ENCODE measurements at regions not wholly inside any gene's neighbourhood (a gene's known extent, or its start where the extent isn't known, plus 50 kb on each side); places are given as distances from the start of the nearest gene placed in this dataset.
"Not testable (repeated sequence)": the region's sequence is repeated elsewhere in the genome, so short reads cannot be mapped to it uniquely, and the experiment has no call there.

GRCh38 chr5:91256142-91256524, 127.0 kb downstream of the ARRDC3 start:
- no peak for ATAC-seq (ENCODE audit: poor library complexity)

GRCh38 chr5:91255396-91256141, 127.5 kb downstream of the ARRDC3 start:
- intact Hi-C loops (cut with DNase I), result no loop called here
- ATAC-seq (ENCODE audit: poor library complexity) (no peak), DNase-seq (no peak)

More at GRCh38 chr5:91256142-91256524, 127.0 kb downstream of the ARRDC3 start:
- no peak for DNase-seq
- intact Hi-C loops (cut with DNase I), result no loop called here

- DNase-seq, result no peak
- intact Hi-C loops (cut with DNase I), result no loop called here
- no peak for ATAC-seq (ENCODE audit: poor library complexity)
These were observed 130.2 kb downstream of the ARRDC3 start for GRCh38 chr5:91252916-91253315.

GRCh38 chr5:91245871-91246270, 137.2 kb downstream of the ARRDC3 start:
- intact Hi-C loops (cut with DNase I), result no loop called here
- DNase-seq, result no peak
- ATAC-seq (ENCODE audit: poor library complexity), result no peak

- intact Hi-C loops (cut with DNase I), result no loop called here
- peak; percentile 57 for DNase-seq
- peak; percentile 97 for ATAC-seq (ENCODE audit: poor library complexity)
These were observed 138.1 kb downstream of the ARRDC3 start for GRCh38 chr5:91245074-91245452.

- DNase-seq (no peak), ATAC-seq (ENCODE audit: poor library complexity) (peak; percentile 68)
- intact Hi-C loops (cut with DNase I), result no loop called here
These were observed 138.6 kb downstream of the ARRDC3 start for GRCh38 chr5:91244380-91245073.

- no peak for DNase-seq
- intact Hi-C loops (cut with DNase I), result no loop called here
- peak; percentile 60 for ATAC-seq (ENCODE audit: poor library complexity)
These were observed 139.3 kb downstream of the ARRDC3 start for GRCh38 chr5:91243852-91244251.

GRCh38 chr5:91243286-91243685, 139.8 kb downstream of the ARRDC3 start:
- intact Hi-C loops (cut with DNase I), result no loop called here
- ATAC-seq (ENCODE audit: poor library complexity) (no peak), DNase-seq (no peak)

- ATAC-seq (ENCODE audit: poor library complexity); intact Hi-C loops (cut with DNase I); DNase-seq: not testable (repeated sequence)
These were observed 141.7 kb downstream of the ARRDC3 start for GRCh38 chr5:91241460-91241859.

GRCh38 chr5:91240175-91240574, 142.9 kb downstream of the ARRDC3 start:
- ATAC-seq (ENCODE audit: poor library complexity), result no peak
- intact Hi-C loops (cut with DNase I), result no loop called here
- DNase-seq, result no peak

GRCh38 chr5:91235271-91235694, 147.8 kb downstream of the ARRDC3 start:
- no peak for DNase-seq
- intact Hi-C loops (cut with DNase I), result no loop called here
- peak; percentile 82 for ATAC-seq (ENCODE audit: poor library complexity)

- intact Hi-C loops (cut with DNase I), result no loop called here
- no peak for ATAC-seq (ENCODE audit: poor library complexity)
- DNase-seq, result no peak
These were observed 150.6 kb downstream of the ARRDC3 start for GRCh38 chr5:91232523-91232922.

- no peak for ATAC-seq (ENCODE audit: poor library complexity)
- no peak for DNase-seq
- intact Hi-C loops (cut with DNase I), result loop anchor here (5.0 kb wide), 2 partner anchors 127 to 153 kb away; partner anchors contain the start of gene ARRDC3
These were observed 153.9 kb downstream of the ARRDC3 start for GRCh38 chr5:91229031-91229727.

- intact Hi-C loops (cut with DNase I), result loop anchor here (5.0 kb wide), 2 partner anchors 126 to 154 kb away; partner anchors contain the start of gene ARRDC3
- no peak for ATAC-seq (ENCODE audit: poor library complexity)
- DNase-seq, result no peak
These were observed 154.9 kb downstream of the ARRDC3 start for GRCh38 chr5:91228188-91228587.

- intact Hi-C loops (cut with DNase I), result loop anchor here (5.0 kb wide), 2 partner anchors 124 to 156 kb away; partner anchors contain the start of gene ARRDC3
- DNase-seq, result no peak
- ATAC-seq (ENCODE audit: poor library complexity), result peak; percentile 67
These were observed 157.1 kb downstream of the ARRDC3 start for GRCh38 chr5:91225848-91226686.

- DNase-seq (no peak), ATAC-seq (ENCODE audit: poor library complexity) (no peak)
- intact Hi-C loops (cut with DNase I), result loop anchor here (5.0 kb wide), 2 partner anchors 123 to 157 kb away; partner anchors contain the start of gene ARRDC3
These were observed 158.1 kb downstream of the ARRDC3 start for GRCh38 chr5:91224969-91225368.

GRCh38 chr5:91224456-91224855, 158.7 kb downstream of the ARRDC3 start:
- intact Hi-C loops (cut with DNase I), result no loop called here
- DNase-seq, result no peak
- no peak for ATAC-seq (ENCODE audit: poor library complexity)

GRCh38 chr5:91223886-91224285, 159.2 kb downstream of the ARRDC3 start:
- DNase-seq, result no peak
- intact Hi-C loops (cut with DNase I), result no loop called here
- no peak for ATAC-seq (ENCODE audit: poor library complexity)

- ATAC-seq (ENCODE audit: poor library complexity), result no peak
- intact Hi-C loops (cut with DNase I), result no loop called here
These were observed 160.6 kb downstream of the ARRDC3 start for GRCh38 chr5:91222482-91222881.

More at GRCh38 chr5:91222482-91222881, 160.6 kb downstream of the ARRDC3 start:
- no peak for DNase-seq

All from Right ventricle myocardium superior (tissue), 1 donor.